ENCODE measurements at regions not wholly inside any gene's neighbourhood (a gene's known extent, or its start where the extent isn't known, plus 50 kb on each side); places are given as distances from the start of the nearest gene placed in this dataset.

DNA sequence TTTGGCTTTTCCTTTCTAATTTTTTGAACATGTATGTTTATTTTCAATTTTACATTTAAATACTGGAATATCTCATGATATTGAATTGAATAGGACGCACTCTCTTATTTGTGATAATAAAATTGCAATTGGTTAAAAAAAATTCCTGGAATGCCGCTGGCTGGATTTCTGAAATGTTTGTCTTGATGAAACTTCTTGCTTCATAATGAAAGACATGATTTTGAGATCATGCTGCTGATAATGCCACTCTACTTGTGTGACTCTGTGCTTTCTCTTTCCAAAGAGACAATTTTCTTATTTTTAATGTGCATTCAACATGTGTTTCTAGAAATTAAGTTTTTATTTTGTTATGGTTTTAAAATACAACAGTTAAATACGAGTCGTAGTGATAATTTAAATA, 465.7 kb upstream of the FAR2 start:
- no peaks in the 10 kb centered on the region for H3K36me3 ChIP-seq
- H3K4me3 ChIP-seq, result no peak overlapping the region
- DNase-seq (ENCODE audit: low spot score in 2 of 2), result no peak
- H3K27ac ChIP-seq, result no peak overlapping the region
- intact Hi-C loops (cut with DNase I), result no loop called here
- no peaks in the 10 kb centered on the region for H3K9me3 ChIP-seq
- H3K27me3 ChIP-seq, result no peaks in the 10 kb centered on the region
- H3K4me1 ChIP-seq, result no peaks in the 10 kb centered on the region
- TF ChIP-seq, protein P1, sequence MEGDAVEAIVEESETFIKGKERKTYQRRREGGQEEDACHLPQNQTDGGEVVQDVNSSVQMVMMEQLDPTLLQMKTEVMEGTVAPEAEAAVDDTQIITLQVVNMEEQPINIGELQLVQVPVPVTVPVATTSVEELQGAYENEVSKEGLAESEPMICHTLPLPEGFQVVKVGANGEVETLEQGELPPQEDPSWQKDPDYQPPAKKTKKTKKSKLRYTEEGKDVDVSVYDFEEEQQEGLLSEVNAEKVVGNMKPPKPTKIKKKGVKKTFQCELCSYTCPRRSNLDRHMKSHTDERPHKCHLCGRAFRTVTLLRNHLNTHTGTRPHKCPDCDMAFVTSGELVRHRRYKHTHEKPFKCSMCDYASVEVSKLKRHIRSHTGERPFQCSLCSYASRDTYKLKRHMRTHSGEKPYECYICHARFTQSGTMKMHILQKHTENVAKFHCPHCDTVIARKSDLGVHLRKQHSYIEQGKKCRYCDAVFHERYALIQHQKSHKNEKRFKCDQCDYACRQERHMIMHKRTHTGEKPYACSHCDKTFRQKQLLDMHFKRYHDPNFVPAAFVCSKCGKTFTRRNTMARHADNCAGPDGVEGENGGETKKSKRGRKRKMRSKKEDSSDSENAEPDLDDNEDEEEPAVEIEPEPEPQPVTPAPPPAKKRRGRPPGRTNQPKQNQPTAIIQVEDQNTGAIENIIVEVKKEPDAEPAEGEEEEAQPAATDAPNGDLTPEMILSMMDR (IDR thresholded peaks at IDR 0.05), result no peak

DNA sequence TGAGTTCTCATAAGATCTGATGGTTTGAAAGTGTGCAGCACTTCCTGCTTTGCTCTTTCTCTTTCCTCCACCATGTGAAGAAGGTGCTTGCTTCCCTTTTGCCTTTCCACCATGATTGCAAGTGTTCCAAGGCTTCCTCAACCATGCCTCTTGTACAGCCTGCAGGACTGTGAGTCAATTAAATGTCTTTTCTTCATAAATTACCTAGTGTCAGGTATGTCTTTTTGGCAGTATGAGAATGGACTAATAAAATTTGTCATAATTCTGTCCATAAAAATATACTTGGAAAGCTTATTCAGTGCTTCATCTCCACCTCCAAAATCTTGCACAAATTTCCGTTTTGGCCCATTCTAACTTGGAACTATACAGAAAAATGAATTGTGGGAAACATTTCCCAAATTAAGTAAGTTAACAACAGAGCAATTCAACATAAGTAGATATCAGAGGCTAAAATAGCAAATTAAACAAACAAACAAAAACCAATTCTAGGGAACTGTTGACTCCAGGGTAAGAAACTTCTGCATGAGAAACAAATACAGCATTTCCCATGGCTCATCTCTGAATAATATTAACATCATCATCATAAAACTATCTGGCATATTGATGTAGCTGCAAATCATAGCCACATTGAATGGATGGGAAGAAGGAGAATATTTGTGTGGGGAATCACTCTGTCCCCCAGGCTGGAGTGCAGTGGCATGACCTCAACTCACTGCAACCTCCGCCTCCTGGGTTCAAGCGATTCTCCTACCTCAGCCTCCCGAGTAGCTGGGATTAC, 459.5 kb upstream of the FAR2 start:
- DNase-seq (ENCODE audit: low spot score in 2 of 2), result no peak
- intact Hi-C loops (cut with DNase I), result no loop called here
- TF ChIP-seq, protein P1 (IDR thresholded peaks at IDR 0.05), result no peak

DNA sequence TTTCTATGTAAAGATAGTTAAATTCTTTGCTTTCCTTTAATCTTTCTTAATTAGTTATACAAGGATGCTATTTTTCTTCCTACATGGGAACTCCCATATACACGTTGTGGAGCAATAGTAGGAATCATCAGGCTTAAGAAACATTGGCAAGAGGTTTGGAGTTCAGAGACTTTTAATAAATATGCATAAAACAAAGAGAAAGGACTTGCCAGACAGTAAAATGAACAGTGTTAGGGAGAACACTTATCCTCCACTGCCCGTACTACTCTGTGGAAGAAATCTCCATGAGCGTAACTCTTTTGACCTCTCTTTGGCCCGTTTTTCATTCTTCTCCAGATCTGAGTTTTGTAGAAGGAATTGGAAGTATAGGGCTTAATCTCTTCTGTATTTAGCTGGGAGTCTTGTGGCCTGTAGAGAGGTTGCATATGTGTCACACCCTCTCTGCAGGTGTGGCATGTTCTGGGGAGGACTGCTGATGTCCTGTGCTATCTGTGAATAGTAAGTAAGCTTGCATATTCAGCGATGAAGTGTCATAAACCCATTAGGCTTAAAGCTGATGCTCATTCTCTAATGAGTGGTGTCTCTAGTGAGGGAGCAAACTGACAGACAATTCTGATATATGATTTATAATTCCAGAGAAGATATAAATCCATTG, 455.4 kb upstream of the FAR2 start:
- intact Hi-C loops (cut with DNase I), result no loop called here
- H3K9me3 ChIP-seq, result no peaks in the 10 kb centered on the region
- no peaks in the 10 kb centered on the region for H3K4me1 ChIP-seq
- H3K4me3 ChIP-seq, result no peak overlapping the region
- DNase-seq (ENCODE audit: low spot score in 2 of 2), result no peak
- TF ChIP-seq, protein P1 (IDR thresholded peaks at IDR 0.05), result no peak
- H3K27me3 ChIP-seq, result no peaks in the 10 kb centered on the region
- H3K27ac ChIP-seq, result no peak overlapping the region
- no peaks in the 10 kb centered on the region for H3K36me3 ChIP-seq

More for the DNA sequence above, 459.5 kb upstream of the FAR2 start:
- no peaks in the 10 kb centered on the region for H3K4me1 ChIP-seq
- H3K36me3 ChIP-seq, result no peaks in the 10 kb centered on the region
- no peak overlapping the region for H3K4me3 ChIP-seq
- H3K9me3 ChIP-seq, result no peaks in the 10 kb centered on the region
- H3K27ac ChIP-seq, result no peak overlapping the region
- H3K27me3 ChIP-seq, result no peaks in the 10 kb centered on the region

DNA sequence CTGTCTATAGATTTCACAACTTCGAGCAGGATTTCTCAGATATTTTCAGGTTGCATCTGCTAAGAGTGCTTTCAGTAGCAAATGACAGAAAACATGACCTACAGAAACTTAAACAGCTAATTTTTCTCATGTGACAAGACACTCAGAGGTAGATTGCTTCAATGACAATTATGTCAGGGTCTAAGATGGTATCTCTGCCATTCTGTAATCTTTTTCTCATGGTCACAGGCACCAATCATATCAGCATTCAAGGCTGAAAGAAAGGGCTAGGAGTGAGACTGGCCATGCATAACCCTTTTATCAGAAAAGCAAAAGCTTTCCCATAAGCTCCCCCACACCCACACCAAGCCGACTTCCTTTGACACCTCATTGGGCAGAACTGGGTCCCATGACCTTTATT, 450.5 kb upstream of the FAR2 start:
- Histone ChIP-seq H3K27me3 (no peaks in the 10 kb centered on the region), H3K36me3 (no peaks in the 10 kb centered on the region), H3K27ac (no peak overlapping the region), H3K9me3 (peaks cover 0 to 3% of the 10 kb centered on the region in 2 donors), H3K4me1 (no peaks in the 10 kb centered on the region), H3K4me3 (no peak overlapping the region)
- intact Hi-C loops (cut with DNase I), result no loop called here
- DNase-seq (ENCODE audit: low spot score in 2 of 2), result no peak
- TF ChIP-seq, protein P1 (IDR thresholded peaks at IDR 0.05), result no peak

DNA sequence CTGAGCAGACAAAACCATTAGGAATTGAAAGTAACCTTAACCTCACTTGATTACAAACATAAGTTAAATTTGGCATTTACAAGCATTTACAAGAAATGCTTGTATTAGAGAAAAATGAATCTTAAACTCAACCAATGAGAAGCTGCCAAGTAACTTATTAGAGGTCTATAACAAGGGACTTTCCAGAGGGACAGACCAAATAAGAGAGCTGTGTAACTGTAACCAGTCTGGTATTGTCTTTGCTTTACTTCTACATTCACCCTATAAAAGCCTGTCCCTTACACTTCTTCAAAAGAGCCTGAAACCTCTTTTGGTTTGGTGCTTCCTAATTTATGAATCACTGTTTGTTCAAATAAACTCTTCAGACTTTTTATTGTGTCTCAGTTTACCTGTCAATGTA, 450.0 kb upstream of the FAR2 start:
- H3K4me1 ChIP-seq, result no peaks in the 10 kb centered on the region
- H3K27ac ChIP-seq, result no peak overlapping the region
- peaks cover 0 to 5% of the 10 kb centered on the region in 2 donors for H3K9me3 ChIP-seq
- TF ChIP-seq, protein P1 (IDR thresholded peaks at IDR 0.05), result no peak
- intact Hi-C loops (cut with DNase I), result no loop called here
- H3K4me3 ChIP-seq, result no peak overlapping the region
- H3K27me3 ChIP-seq, result no peaks in the 10 kb centered on the region
- H3K36me3 ChIP-seq, result no peaks in the 10 kb centered on the region
- no peak for DNase-seq (ENCODE audit: low spot score in 2 of 2)

Measured in ascending aorta (tissue), 2 donors.